ENCODE measurements at regions not wholly inside any gene's neighbourhood (a gene's known extent, or its start where the extent isn't known, plus 50 kb on each side); places are given as distances from the start of the nearest gene placed in this dataset.

- no peak for DNase-seq
Observed at GRCh38 chr3:1699361-1699920, 399.2 kb upstream of the CNTN4 start.

- no peak for DNase-seq
Observed at GRCh38 chr3:1700650-1701049, 398.0 kb upstream of the CNTN4 start.

GRCh38 chr3:1703169-1703568 is 395.5 kb upstream of the CNTN4 start:
- no peak for DNase-seq

GRCh38 chr3:1710663-1711062 is 388.0 kb upstream of the CNTN4 start:
- DNase-seq, result no peak

- no peak for DNase-seq
Observed at GRCh38 chr3:1717524-1717923, 381.1 kb upstream of the CNTN4 start.

- DNase-seq, result no peak
Observed at GRCh38 chr3:1723726-1724125, 374.9 kb upstream of the CNTN4 start.

- no peak for DNase-seq
Observed at GRCh38 chr3:1726741-1727140, 371.9 kb upstream of the CNTN4 start.

- no peak for DNase-seq
Observed at GRCh38 chr3:1727242-1727641, 371.4 kb upstream of the CNTN4 start.

- DNase-seq, result no peak
Observed at GRCh38 chr3:1728510-1728909, 370.2 kb upstream of the CNTN4 start.

GRCh38 chr3:1734494-1735122 is 364.1 kb upstream of the CNTN4 start:
- no peak for DNase-seq

GRCh38 chr3:1752205-1752604 is 346.5 kb upstream of the CNTN4 start:
- no peak for DNase-seq

GRCh38 chr3:1766384-1766783 is 332.3 kb upstream of the CNTN4 start:
- DNase-seq, result no peak

GRCh38 chr3:1773679-1774078 is 325.0 kb upstream of the CNTN4 start:
- DNase-seq, result no peak

- no peak for DNase-seq
Observed at GRCh38 chr3:1774597-1774996, 324.1 kb upstream of the CNTN4 start.

- DNase-seq, result no peak
Observed at GRCh38 chr3:1775321-1775720, 323.3 kb upstream of the CNTN4 start.

GRCh38 chr3:1783995-1784394 is 314.7 kb upstream of the CNTN4 start:
- no peak for DNase-seq

- no peak for DNase-seq
Observed at GRCh38 chr3:1787094-1787493, 311.6 kb upstream of the CNTN4 start.

- no peak for DNase-seq
Observed at GRCh38 chr3:1792466-1792865, 306.2 kb upstream of the CNTN4 start.

GRCh38 chr3:1798711-1799405 is 299.8 kb upstream of the CNTN4 start:
- no peak for DNase-seq

GRCh38 chr3:1805331-1805730 is 293.3 kb upstream of the CNTN4 start:
- DNase-seq, result no peak

- no peak for DNase-seq
Observed at GRCh38 chr3:1808590-1808989, 290.1 kb upstream of the CNTN4 start.

- no peak for DNase-seq
Observed at GRCh38 chr3:1823867-1824266, 274.8 kb upstream of the CNTN4 start.

GRCh38 chr3:1824359-1824758 is 274.3 kb upstream of the CNTN4 start:
- no peak for DNase-seq

- no peak for DNase-seq
Observed at GRCh38 chr3:1828519-1828918, 270.1 kb upstream of the CNTN4 start.

GRCh38 chr3:1830851-1831250 is 267.8 kb upstream of the CNTN4 start:
- no peak for DNase-seq
